Calu3 (cell line): ENCODE measurements at regions not wholly inside any gene's neighbourhood (a gene's known extent, or its start where the extent isn't known, plus 50 kb on each side); places are given as distances from the start of the nearest gene placed in this dataset.

Experiments
- BruUV-seq: library from RNA; stranded (reverse); fragments of 400-500 nt; replicated peaks from 2 replicates; lab custom pipeline; 2021; lab: Mats Ljungman, UMichigan
- CTCF ChIA-PET: fragments of 300-600 bp; sonication (Branson Sonifier 250); formaldehyde crosslinking; loops from one replicate; lab custom pipeline; 2022; ENCODE audit warnings: antibody characterized with exemption; lab: Charles Lee
- DNase-seq: peaks from one replicate; pipeline ENCODE4 v3.0.0; 2022
- H3K27ac Mint-ChIP-seq: one replicate; pipeline ENCODE4 v1.8.0; 2022; ENCODE audit warnings: mixed read lengths; ENCODE audit not compliant: unreplicated experiment
- H3K27me3 Mint-ChIP-seq: one replicate; pipeline ENCODE4 v1.8.0; 2022; ENCODE audit warnings: mixed read lengths; ENCODE audit not compliant: unreplicated experiment
- H3K36me3 Mint-ChIP-seq: one replicate; pipeline ENCODE4 v1.8.0; 2022; ENCODE audit warnings: mild to moderate bottlenecking, moderate library complexity, mixed read lengths; ENCODE audit not compliant: insufficient read depth, unreplicated experiment
- H3K4me1 Mint-ChIP-seq: one replicate; pipeline ENCODE4 v1.8.0; 2022; ENCODE audit warnings: mild to moderate bottlenecking, low read depth, mixed read lengths; ENCODE audit not compliant: unreplicated experiment
- H3K4me3 Mint-ChIP-seq: one replicate; pipeline ENCODE4 v1.8.0; 2022; ENCODE audit warnings: mild to moderate bottlenecking, low read depth, moderate library complexity, mixed read lengths; ENCODE audit not compliant: unreplicated experiment
- H3K9me3 Mint-ChIP-seq: one replicate; pipeline ENCODE4 v1.8.0; 2022; ENCODE audit warnings: low read depth, mixed read lengths; ENCODE audit not compliant: unreplicated experiment
- CTCF ChIP-seq: fragments of 200-600 bp; IDR thresholded peaks from one replicate; pipeline ENCODE4 v1.8.0; 2022; ENCODE audit warnings: antibody characterized with exemption; ENCODE audit not compliant: unreplicated experiment
- intact Hi-C: fragments of 100-400 bp; cut with micrococcal nuclease; formaldehyde crosslinking; loops from one replicate; pipeline ENCODE4 v1.10.0; 2022; ENCODE audit not compliant: unreplicated experiment

GRCh38 chr1:192453360-192453992 is 122.1 kb upstream of the RGS1 start:
- no peak for TF ChIP-seq CTCF
- Mint-ChIP-seq H3K4me3 (no peak overlapping the region), H3K27me3 (no peaks in the 10 kb centered on the region), H3K9me3 (no peaks in the 10 kb centered on the region), H3K4me1 (no peaks in the 10 kb centered on the region), H3K27ac (no peak overlapping the region), H3K36me3 (no peaks in the 10 kb centered on the region)
- CTCF ChIA-PET, result no interaction called here
- DNase-seq, result no peak
- no TSS peak for BruUV-seq
- intact Hi-C loops, result no loop called here

GRCh38 chr1:192459467-192459866 is 116.1 kb upstream of the RGS1 start:
- TF ChIP-seq CTCF, result no peak
- CTCF ChIA-PET, result no interaction called here
- no peak for DNase-seq
- no peaks in the 10 kb centered on the region for H3K9me3 Mint-ChIP-seq
- no peak overlapping the region for H3K4me3 Mint-ChIP-seq
- H3K27ac Mint-ChIP-seq, result no peak overlapping the region
- no TSS peak for BruUV-seq
- no peaks in the 10 kb centered on the region for H3K27me3 Mint-ChIP-seq
- no peaks in the 10 kb centered on the region for H3K36me3 Mint-ChIP-seq
- intact Hi-C loops, result no loop called here
- no peaks in the 10 kb centered on the region for H3K4me1 Mint-ChIP-seq

GRCh38 chr1:192461684-192462083 is 113.9 kb upstream of the RGS1 start:
- Mint-ChIP-seq H3K4me3 (no peak overlapping the region), H3K36me3 (no peaks in the 10 kb centered on the region), H3K9me3 (no peaks in the 10 kb centered on the region), H3K4me1 (no peaks in the 10 kb centered on the region), H3K27me3 (no peaks in the 10 kb centered on the region), H3K27ac (no peak overlapping the region)
- intact Hi-C loops, result no loop called here
- TF ChIP-seq CTCF, result no peak
- no peak for DNase-seq
- BruUV-seq, result no TSS peak
- CTCF ChIA-PET, result no interaction called here

GRCh38 chr1:192462616-192463015 is 113.0 kb upstream of the RGS1 start:
- Mint-ChIP-seq H3K27ac (no peak overlapping the region), H3K9me3 (no peaks in the 10 kb centered on the region), H3K4me1 (no peaks in the 10 kb centered on the region), H3K36me3 (no peaks in the 10 kb centered on the region), H3K4me3 (no peak overlapping the region), H3K27me3 (no peaks in the 10 kb centered on the region)
- no peak for DNase-seq
- intact Hi-C loops, result no loop called here
- TF ChIP-seq CTCF, result no peak
- CTCF ChIA-PET, result interaction anchor here (0.6 kb wide), 1 partner anchor 170 kb away, joined by 3 read pairs; no protein-coding TSS in a partner anchor
- BruUV-seq, result no TSS peak
